NCI-H187 treated with DMSO at 0.1 percent for 48 hours (cell line): ENCODE measurements at regions not wholly inside any gene's neighbourhood (a gene's known extent, or its start where the extent isn't known, plus 50 kb on each side); places are given as distances from the start of the nearest gene placed in this dataset.
"Not testable (repeated sequence)": the region's sequence is repeated elsewhere in the genome, so short reads cannot be mapped to it uniquely, and the experiment has no call there.

Experiments used
- DNase-seq: peaks from one replicate; lab custom pipeline; 2025; lab: John Stamatoyannopoulos, UW

GRCh38 chr7:145795132-145795531 is 321.5 kb upstream of the CNTNAP2 start:
- no peak for DNase-seq

- no peak for DNase-seq
Observed at GRCh38 chr7:145784809-145785780, 331.5 kb upstream of the CNTNAP2 start.

- not testable (repeated sequence) for DNase-seq
Observed at GRCh38 chr7:145781388-145781787, 335.2 kb upstream of the CNTNAP2 start.

GRCh38 chr7:145779140-145779539 is 337.5 kb upstream of the CNTNAP2 start:
- no peak for DNase-seq

- no peak for DNase-seq
Observed at GRCh38 chr7:145774777-145775176, 341.8 kb upstream of the CNTNAP2 start.

GRCh38 chr7:145753004-145753403 is 363.6 kb upstream of the CNTNAP2 start:
- DNase-seq: no peak

GRCh38 chr7:145737617-145738016 is 379.0 kb upstream of the CNTNAP2 start:
- DNase-seq: no peak

GRCh38 chr7:145735061-145735460 is 381.5 kb upstream of the CNTNAP2 start:
- no peak for DNase-seq

- no peak for DNase-seq
Observed at GRCh38 chr7:145732521-145732920, 384.1 kb upstream of the CNTNAP2 start.

GRCh38 chr7:145729691-145730090 is 386.9 kb upstream of the CNTNAP2 start:
- no peak for DNase-seq

GRCh38 chr7:145718129-145718528 is 398.5 kb upstream of the CNTNAP2 start:
- DNase-seq: no peak

GRCh38 chr7:145700488-145700887 is 416.1 kb upstream of the CNTNAP2 start:
- DNase-seq: no peak

GRCh38 chr7:145698526-145699262 is 417.9 kb upstream of the CNTNAP2 start:
- DNase-seq: no peak

- DNase-seq: not testable (repeated sequence)
Observed at GRCh38 chr7:145697412-145698107, 419.0 kb upstream of the CNTNAP2 start.

- DNase-seq: no peak
Observed at GRCh38 chr7:145696071-145696470, 420.5 kb upstream of the CNTNAP2 start.

- no peak for DNase-seq
Observed at GRCh38 chr7:145692237-145692950, 424.2 kb upstream of the CNTNAP2 start.

- no peak for DNase-seq
Observed at GRCh38 chr7:145691377-145691914, 425.2 kb upstream of the CNTNAP2 start.

GRCh38 chr7:145681646-145682045 is 435.0 kb upstream of the CNTNAP2 start:
- no peak for DNase-seq

- no peak for DNase-seq
Observed at GRCh38 chr7:145681159-145681558, 435.4 kb upstream of the CNTNAP2 start.

- DNase-seq: no peak
Observed at GRCh38 chr7:145665499-145666258, 450.9 kb upstream of the CNTNAP2 start.

GRCh38 chr7:145655666-145656065 is 460.9 kb upstream of the CNTNAP2 start:
- DNase-seq: no peak
